WTC11 (cell line): ENCODE measurements at regions not wholly inside any gene's neighbourhood (a gene's known extent, or its start where the extent isn't known, plus 50 kb on each side); places are given as distances from the start of the nearest gene placed in this dataset.

Experiments used
- CTCF ChIP-seq: fragments of 200-600 bp; IDR thresholded peaks from 2 replicates; pipeline ENCODE4 v1.8.0; 2022; ENCODE audit warnings: antibody characterized with exemption
- E2F5 ChIP-seq: sonication (generic); formaldehyde crosslinking; IDR thresholded peaks from 2 replicates; pipeline ENCODE4 v1.8.1; 2022; ENCODE audit warnings: mild to moderate bottlenecking, moderate library complexity, missing genetic modification reagents
- ELF4 ChIP-seq: sonication (generic); formaldehyde crosslinking; IDR thresholded peaks from 2 replicates; pipeline ENCODE4 v1.8.1; 2022; ENCODE audit warnings: low read depth, mild to moderate bottlenecking, moderate library complexity, missing genetic modification reagents
- FOXJ3 ChIP-seq: sonication (generic); formaldehyde crosslinking; IDR thresholded peaks from 2 replicates; pipeline ENCODE4 v1.9.0; 2021; ENCODE audit warnings: missing genetic modification reagents, mild to moderate bottlenecking, borderline replicate concordance

GRCh38 chr13:68057836-68058235, 827.7 kb upstream of the PCDH9 start:
- TF ChIP-seq E2F5 (CRISPR knock-in tag): no peak
- TF ChIP-seq ELF4 (CRISPR knock-in tag): no peak
- TF ChIP-seq FOXJ3: no peak
- TF ChIP-seq CTCF: no peak
